Fibroblast of skin of left quadriceps (primary cell): ENCODE measurements at regions not wholly inside any gene's neighbourhood (a gene's known extent, or its start where the extent isn't known, plus 50 kb on each side); places are given as distances from the start of the nearest gene placed in this dataset.

ENCODE experiments used
- DNase-seq, 2 experiments: peaks; one replicate each; pipeline ENCODE4 v3.0.0-alpha.2; 2013; ENCODE audit warnings: low read depth in 2 of 2

DNA sequence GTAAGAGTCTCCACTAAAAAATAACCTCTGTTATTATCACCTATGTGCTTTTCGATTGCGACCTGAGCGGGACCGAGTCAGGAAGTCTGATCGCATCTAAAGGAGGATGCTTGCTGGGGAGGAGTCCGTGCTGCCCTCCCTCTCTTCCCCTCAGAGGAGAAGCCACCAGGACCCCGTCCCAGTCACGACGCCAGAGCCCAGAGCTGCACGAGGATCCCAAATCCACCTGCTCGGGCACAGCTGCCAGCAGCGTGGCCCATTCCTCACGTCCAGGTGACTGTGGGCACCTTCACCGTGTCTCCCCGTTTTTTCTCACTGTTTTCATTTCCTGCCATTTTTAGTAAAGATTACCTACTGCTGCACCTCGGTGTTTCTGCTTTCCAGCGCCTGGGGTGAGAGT is 390.3 kb downstream of the BRD1 start:
- DNase-seq, result no peak

GRCh38 chr22:49436056-49436455 is 391.6 kb downstream of the BRD1 start:
- DNase-seq, result no peak

- DNase-seq, result no peak
Measured at GRCh38 chr22:49435596-49435995, 392.1 kb downstream of the BRD1 start.

GRCh38 chr22:49433717-49434611 is 393.7 kb downstream of the BRD1 start:
- DNase-seq, result no peak

GRCh38 chr22:49432897-49433443 is 394.7 kb downstream of the BRD1 start:
- DNase-seq, result no peak

DNA sequence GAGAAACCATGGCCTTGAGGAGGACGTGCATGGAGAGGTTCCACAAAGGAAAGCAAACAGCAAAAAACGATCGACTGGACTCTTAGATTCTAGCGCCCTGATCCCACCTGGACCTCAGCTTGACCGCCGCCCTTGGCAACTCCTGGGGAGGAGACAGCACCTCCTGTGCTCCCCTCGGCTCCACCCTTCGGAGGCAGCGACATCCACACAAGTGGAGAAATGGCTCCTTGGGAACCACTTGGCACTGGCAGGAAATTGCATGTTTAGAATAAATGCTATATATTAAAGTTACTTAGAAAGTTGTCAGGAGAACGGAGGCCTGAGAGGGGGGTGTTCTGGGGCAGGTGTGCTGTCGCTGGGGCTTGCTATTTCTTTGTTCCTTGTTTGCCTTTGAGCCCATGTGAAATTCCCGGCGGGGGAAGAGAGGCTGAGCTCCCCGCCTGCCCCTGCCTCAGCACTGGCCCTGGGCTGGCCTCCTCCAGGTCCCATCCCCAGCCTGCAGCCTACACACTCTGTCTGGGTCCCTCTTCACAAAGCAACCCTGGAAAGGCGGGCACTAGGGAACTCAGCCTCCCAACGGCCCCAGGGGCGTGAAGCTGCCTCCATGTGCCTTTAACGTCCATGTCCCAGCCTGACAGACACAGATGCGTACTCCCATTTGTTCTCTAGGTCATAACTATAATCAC is 395.3 kb downstream of the BRD1 start:
- no peak for DNase-seq

DNA sequence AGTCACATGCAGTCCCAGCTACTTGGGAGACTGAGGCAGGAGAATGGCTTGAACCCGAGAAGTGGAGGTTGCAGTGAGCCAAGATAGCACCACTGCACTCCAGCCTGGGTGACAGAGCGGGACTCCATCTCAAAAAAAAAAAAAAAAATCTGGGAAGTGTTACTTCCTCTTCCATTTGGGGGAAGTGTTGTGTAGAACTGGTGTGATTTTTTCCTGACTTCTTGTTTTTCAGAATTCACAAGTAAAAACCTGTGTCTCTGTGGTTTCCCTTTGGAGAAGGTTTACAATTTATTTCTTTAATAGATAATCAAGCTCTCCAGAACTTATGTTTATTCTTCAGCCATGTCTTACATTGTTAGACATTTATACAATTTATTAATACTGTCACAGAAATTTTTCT is 396.1 kb downstream of the BRD1 start:
- DNase-seq, result no peak

GRCh38 chr22:49429066-49429465 is 398.6 kb downstream of the BRD1 start:
- no peak for DNase-seq

DNA sequence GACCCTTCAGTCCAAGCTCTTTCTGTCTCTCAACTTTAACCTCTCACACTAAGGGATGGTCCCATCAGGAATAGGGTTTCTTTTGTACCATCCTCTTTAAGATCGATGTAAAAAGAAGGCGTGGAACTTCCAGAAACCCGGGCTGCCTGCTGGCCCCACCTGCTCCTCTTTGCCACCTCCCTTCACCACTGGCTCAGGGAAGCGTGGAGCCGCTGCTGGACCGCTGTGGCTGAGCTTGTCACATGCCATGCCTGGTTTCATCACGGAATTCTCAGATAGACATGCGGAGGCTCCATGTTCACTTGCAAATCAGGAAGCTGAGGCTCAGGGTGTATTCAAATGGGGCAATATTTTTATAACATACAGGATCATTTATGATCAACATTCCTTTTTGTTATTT is 399.7 kb downstream of the BRD1 start:
- no peak for DNase-seq

GRCh38 chr22:49427341-49427740 is 400.3 kb downstream of the BRD1 start:
- no peak for DNase-seq

DNA sequence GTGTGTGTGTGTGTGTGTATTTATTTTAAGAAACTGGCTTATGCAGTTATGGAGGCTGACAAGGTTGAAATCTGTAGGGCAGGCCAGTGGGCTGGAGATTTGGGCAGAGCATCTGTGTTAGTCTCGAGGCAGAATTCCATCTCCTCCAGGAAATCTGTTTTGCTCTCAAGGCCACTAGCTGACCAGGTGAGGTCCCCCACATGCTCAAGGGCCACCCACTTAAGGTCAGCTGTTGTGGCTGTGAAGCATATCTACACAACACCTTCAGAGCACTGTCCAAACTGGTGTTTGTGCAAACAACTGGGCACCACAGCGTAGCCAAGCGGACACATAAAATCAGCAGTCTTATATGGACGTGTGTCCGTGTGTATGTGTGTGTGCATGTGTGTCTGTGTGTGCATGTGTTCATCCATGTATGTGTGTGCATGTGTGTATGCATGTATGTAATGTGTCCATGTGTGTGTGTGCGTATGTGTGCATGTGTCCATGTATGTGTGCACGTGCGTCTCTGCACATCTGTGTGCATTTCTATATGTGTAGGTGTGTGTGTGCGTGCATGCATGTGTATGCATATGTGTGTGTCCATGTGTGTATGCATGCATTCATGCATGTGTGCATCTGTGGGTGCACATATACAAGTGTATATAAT is 400.9 kb downstream of the BRD1 start:
- no peak for DNase-seq

- no peak for DNase-seq
Measured at GRCh38 chr22:49426098-49426497, 401.6 kb downstream of the BRD1 start.

DNA sequence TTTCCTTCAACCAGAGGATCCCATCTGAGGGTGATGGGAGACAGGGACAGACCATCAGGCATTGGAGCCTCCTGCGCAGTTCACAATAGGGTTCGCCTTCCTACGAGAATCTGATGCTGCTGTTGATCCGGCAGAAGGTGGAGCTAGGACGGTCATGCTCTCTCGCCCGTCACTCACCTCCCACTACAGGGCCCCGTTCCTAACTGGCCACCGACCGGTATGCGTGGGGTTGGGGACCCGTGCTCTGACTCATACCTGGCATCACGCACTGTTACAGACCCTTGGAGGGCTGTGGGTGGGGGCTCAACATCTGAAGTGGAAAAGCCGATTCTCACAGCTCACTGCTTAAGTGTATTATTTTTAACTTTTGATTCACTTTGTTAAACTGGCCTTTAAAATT is 402.3 kb downstream of the BRD1 start:
- DNase-seq, result no peak

GRCh38 chr22:49424893-49425270 is 402.8 kb downstream of the BRD1 start:
- no peak for DNase-seq

DNA sequence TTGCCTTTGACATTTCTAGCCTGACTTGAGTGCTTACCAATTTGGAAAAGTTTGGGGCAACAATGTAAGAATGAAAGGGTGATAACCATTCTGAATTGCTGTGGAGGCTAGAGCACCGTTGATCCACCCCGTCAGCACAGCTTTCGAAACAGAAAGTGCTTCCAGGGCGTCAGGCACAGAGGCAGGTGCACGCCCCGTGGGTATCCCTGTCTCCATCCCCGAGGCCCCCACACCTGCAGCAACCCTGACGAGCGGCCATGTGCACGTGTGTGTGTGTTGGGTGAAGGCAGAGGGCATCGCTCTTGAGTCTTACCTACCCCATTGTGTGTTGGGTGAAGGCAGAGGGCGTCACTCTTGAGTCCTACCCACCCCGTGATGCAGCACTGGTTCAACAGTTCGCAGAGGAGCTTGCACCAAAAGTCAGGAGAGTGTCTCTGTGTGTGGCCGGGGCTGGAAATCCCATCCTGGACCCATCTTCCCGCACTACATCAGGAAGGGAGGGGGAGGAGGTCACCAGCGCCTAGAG is 404.5 kb downstream of the BRD1 start:
- DNase-seq, result no peak

DNA sequence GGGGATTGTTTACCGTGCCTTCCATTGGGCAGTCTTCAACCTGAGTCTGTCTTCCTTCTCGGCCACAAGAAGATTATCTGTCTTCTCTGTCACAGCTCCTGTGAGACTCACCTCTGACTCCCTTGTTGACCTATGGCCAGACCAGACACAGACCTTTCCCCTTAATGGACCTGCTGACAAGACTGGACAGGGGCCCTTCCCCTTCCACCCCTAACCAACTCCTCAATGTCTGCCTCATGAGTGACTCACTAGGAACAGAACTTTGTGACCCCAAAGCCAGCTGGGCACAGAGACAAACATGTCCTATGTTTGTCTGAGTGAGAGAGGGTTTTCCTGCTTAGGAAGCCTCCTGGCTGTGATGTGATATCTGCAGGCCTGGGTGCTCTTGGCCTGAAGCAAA is 405.0 kb downstream of the BRD1 start:
- no peak for DNase-seq

- no peak for DNase-seq
Measured at GRCh38 chr22:49420651-49421050, 407.0 kb downstream of the BRD1 start.

- no peak for DNase-seq
Measured at GRCh38 chr22:49419661-49420060, 408.0 kb downstream of the BRD1 start.

- DNase-seq, result no peak
Measured at GRCh38 chr22:49418943-49419342, 408.7 kb downstream of the BRD1 start.

DNA sequence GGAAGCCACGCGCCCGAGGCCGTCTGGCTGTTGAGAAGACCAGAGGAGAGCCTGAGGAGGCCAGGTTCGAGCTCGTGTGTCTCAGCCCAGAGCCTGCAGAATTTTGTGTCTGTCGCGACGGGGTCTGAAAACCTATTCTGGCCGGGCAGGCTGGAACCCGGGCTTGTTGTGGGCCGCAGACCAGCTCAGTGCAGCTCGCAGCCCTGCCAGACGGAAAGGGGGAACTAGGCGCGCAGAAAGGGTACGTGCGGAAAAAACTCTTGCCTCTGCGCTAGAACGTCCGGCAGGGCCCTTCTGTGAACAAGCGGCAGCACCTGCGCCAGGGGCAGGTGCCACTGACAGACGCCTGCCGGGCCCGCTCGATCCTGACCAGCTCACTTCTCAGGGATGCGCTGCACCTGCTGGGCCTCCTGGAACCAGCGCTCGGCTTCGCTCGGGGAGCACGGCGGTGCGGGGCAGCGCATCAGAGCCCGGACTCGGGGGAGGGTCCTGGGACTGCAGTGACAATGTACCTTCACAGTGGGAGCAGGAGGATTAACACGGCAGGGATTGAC is 409.3 kb downstream of the BRD1 start:
- no peak for DNase-seq

- no peak for DNase-seq
Measured at GRCh38 chr22:49417833-49418232, 409.8 kb downstream of the BRD1 start.

DNA sequence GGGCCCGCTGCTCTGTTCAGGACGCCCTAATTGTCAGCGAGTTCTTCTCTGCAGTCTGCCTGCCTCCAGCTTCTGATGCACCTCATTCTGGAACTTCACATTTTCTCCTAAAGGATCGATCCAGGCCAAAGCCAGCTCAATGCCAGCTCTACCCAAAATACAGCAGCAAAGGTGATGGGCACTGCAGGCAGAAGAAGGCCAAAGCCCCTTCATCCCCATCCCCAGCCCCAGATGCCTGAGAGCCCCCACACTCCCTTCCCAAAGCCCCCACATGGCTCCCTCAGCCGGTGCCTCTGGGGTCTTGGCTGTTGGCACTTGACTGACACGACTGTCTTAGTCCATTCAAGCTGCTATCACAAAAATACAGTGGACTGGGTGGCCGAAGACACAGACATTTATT is 410.3 kb downstream of the BRD1 start:
- no peak for DNase-seq
